Transverse colon (tissue), 4 donors: ENCODE measurements at regions not wholly inside any gene's neighbourhood (a gene's known extent, or its start where the extent isn't known, plus 50 kb on each side); places are given as distances from the start of the nearest gene placed in this dataset.

Experiments used
- DNase-seq: peaks from one replicate; pipeline ENCODE4 v3.0.0-alpha.2; 2019
- H3K27ac ChIP-seq, 4 donors: fragments of 200-600 bp; sonication (generic); 2 replicates each; pipeline ENCODE4 v1.5.1; 2016 to 2018; ENCODE audit warnings: inconsistent platforms in 4 of 4
- H3K27me3 ChIP-seq: fragments of 200-600 bp; sonication (generic); 2 replicates; pipeline ENCODE4 v1.5.1; 2017; ENCODE audit warnings: inconsistent platforms
- H3K36me3 ChIP-seq, 4 donors: fragments of 200-600 bp; sonication (generic); 2 replicates each; pipeline ENCODE4 v1.5.1; 2017 to 2019; ENCODE audit warnings: inconsistent platforms in 4 of 4
- H3K4me1 ChIP-seq, 4 donors: fragments of 200-600 bp; sonication (generic); 2 replicates each; pipeline ENCODE4 v1.5.1; 2017 to 2020; ENCODE audit warnings: inconsistent platforms in 4 of 4
- H3K4me3 ChIP-seq, 4 donors: fragments of 200-600 bp; sonication (generic); 1 replicate in 1 of 4; 2 replicates in 3 of 4; pipeline versions ENCODE4 v1.5.1 to v1.6.1; 2017 to 2019; ENCODE audit warnings: inconsistent platforms in 4 of 4
- H3K9me3 ChIP-seq, 2 donors: fragments of 200-600 bp; sonication (generic); 2 replicates each; pipeline ENCODE4 v1.5.1; 2017 to 2019; ENCODE audit warnings: inconsistent platforms in 2 of 2
- EP300 ChIP-seq: sonication (generic); formaldehyde crosslinking; IDR thresholded peaks from one replicate; pipeline ENCODE4 v1.6.1; 2017; ENCODE audit warnings: antibody characterized with exemption, low read depth
- POLR2A ChIP-seq: fragments of 450-650 bp; IDR thresholded peaks from one replicate; pipeline ENCODE4 v1.6.1; 2016; ENCODE audit warnings: antibody characterized with exemption, mild to moderate bottlenecking, moderate library complexity
- POLR2AphosphoS5 ChIP-seq, 3 donors: sonication (generic); formaldehyde crosslinking; IDR thresholded peaks; one replicate each; pipeline ENCODE4 v1.6.1; 2016; ENCODE audit warnings: antibody characterized with exemption in 3 of 3
- WGBS, 2 donors: methylation state at CpG; one replicate each; pipeline ENCODE4 v1.1.5; 2018; ENCODE audit warnings: low coverage in 1 of 2; 5-methylcytosine and 5-hydroxymethylcytosine counted together
- in situ Hi-C, 4 donors: fragments of 200-750 bp; cut with MboI; loops; one replicate each; pipeline versions ENCODE4 v1.15.0 to v1.15.1; 2017; ENCODE audit warnings: low sequenced_read_pairs in 3 of 4, low pct_ligation_motif_present in 1 of 4, low pct_unique_long_range_greater_than_20kb in 1 of 4
- intact Hi-C: fragments of 100-400 bp; cut with DNase I; formaldehyde crosslinking; loops from one replicate; pipeline ENCODE4 v1.15.1; 2023; ENCODE audit warnings: low total_unique reads
- TF ChIP-seq, protein P1 (sequence below), 5 experiments: fragments of 200-600 bp in 3 of 5; fragments of 450-650 bp in 2 of 5; sonication (generic) in 3 of 5; IDR thresholded peaks; 1 replicate in 2 of 5; 2 replicates in 3 of 5; pipeline ENCODE4 v1.5.1; 2016 to 2017; ENCODE audit warnings: antibody characterized with exemption in 5 of 5, inconsistent platforms in 3 of 5, mild to moderate bottlenecking in 2 of 5, moderate library complexity in 1 of 5

DNA sequence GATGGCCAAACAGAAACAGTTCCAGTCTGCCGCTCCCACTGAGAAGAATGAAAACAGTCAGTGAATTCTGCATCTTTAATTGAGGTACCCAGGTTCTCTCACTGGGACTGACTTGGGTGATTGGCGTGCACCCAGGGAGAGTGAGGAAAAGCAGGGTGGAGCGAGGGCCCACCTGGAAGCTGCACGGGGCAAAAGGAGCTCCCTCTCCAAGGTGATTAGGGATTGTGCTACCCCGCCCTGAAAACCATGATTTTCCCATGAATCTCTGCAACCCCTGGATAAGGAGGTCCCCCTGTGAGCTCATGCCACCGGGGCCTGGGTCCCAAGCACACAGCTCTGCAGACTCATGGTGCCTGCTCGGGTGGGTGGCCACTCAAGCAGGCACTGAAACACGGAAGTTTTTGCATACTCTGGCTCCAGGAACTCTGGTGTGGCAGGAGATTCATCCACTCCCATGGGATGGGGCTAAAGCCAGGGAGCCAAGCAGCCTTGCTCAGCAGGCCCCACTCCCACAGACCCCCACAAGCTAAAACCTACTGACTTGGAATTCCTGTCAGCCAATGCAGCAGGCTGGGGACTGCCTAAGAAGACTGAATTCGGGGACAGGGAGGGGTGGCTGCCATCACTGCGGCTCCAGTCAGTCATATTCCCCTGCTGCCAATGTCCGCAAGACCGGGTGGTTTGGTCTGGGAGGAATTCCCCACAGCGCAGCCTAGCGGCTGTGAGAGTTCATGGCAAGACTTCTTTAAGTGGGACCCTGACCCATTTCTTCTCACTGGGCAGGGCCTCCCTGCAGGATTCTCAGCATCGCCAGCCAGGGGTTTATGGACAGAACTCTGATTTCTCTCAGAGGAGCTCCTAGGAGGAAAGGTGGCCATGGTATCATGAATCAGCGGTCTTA, 652.2 kb upstream of the RGMB start:
- in situ Hi-C loops, result no loop called here
- Histone ChIP-seq H3K27ac (no peak overlapping the region), H3K9me3 (no peaks in the 10 kb centered on the region), H3K27me3 (no peaks in the 10 kb centered on the region), H3K4me3 (no peak overlapping the region), H3K4me1 (no peaks in the 10 kb centered on the region), H3K36me3 (no peaks in the 10 kb centered on the region)
- intact Hi-C loops, result no loop called here
- TF ChIP-seq POLR2AphosphoS5 (IDR thresholded peaks at IDR 0.05) (no peak), POLR2A (no peak), EP300 (no peak)
- TF ChIP-seq, protein P1, sequence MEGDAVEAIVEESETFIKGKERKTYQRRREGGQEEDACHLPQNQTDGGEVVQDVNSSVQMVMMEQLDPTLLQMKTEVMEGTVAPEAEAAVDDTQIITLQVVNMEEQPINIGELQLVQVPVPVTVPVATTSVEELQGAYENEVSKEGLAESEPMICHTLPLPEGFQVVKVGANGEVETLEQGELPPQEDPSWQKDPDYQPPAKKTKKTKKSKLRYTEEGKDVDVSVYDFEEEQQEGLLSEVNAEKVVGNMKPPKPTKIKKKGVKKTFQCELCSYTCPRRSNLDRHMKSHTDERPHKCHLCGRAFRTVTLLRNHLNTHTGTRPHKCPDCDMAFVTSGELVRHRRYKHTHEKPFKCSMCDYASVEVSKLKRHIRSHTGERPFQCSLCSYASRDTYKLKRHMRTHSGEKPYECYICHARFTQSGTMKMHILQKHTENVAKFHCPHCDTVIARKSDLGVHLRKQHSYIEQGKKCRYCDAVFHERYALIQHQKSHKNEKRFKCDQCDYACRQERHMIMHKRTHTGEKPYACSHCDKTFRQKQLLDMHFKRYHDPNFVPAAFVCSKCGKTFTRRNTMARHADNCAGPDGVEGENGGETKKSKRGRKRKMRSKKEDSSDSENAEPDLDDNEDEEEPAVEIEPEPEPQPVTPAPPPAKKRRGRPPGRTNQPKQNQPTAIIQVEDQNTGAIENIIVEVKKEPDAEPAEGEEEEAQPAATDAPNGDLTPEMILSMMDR (IDR thresholded peaks at IDR 0.05), result no peak
- DNase-seq, result no peak
- 60 to 94% methylated on average over 1 to 16 of the region's 16 CpGs for WGBS, 2 donors

DNA sequence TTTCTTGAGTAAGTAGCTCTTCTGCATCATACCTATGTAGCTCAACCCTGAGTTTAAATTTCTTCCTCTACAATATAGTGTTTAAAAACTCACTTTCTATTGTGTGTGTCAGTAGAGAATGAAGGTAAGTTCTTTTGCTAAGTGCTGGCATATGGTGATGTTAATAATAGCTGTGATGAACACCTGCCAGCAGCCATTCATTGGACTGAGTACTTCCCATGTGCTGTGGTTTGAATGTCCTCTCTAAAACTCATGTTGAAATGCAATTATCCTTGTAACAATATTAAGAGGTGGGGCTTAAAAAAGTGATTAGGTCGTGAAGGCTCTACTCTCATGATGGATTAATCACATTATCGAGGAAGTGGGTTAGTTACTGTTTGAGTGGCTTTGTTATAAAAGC, 645.2 kb upstream of the RGMB start:
- in situ Hi-C loops (no loop called here), intact Hi-C loops (no loop called here)
- Histone ChIP-seq H3K4me3 (no peak overlapping the region), H3K36me3 (no peaks in the 10 kb centered on the region), H3K27me3 (no peaks in the 10 kb centered on the region), H3K4me1 (no peaks in the 10 kb centered on the region), H3K27ac (no peak overlapping the region), H3K9me3 (no peaks in the 10 kb centered on the region)
- no peak for DNase-seq
- TF ChIP-seq EP300 (no peak), POLR2AphosphoS5 (IDR thresholded peaks at IDR 0.05) (no peak), POLR2A (no peak)
- TF ChIP-seq, protein P1 (IDR thresholded peaks at IDR 0.05), result no peak
- 73% methylated on average over 2 of the region's 2 CpGs; no CpG with 5 or more reads in 1 of the 2 donors for WGBS, 2 donors

- no peaks in the 10 kb centered on the region for H3K4me1 ChIP-seq
- intact Hi-C loops, result no loop called here
- TF ChIP-seq EP300 (no peak), POLR2AphosphoS5 (IDR thresholded peaks at IDR 0.05) (no peak), POLR2A (no peak)
- TF ChIP-seq, protein P1 (IDR thresholded peaks at IDR 0.05), result no peak
- no peaks in the 10 kb centered on the region for H3K9me3 ChIP-seq
- in situ Hi-C loops, result no loop called here
- H3K27ac ChIP-seq, result no peak overlapping the region
- DNase-seq, result no peak
- H3K4me3 ChIP-seq, result no peak overlapping the region
- H3K36me3 ChIP-seq, result no peaks in the 10 kb centered on the region
- H3K27me3 ChIP-seq, result no peaks in the 10 kb centered on the region
- 77 to 92% methylated on average over 2 of the region's 2 CpGs for WGBS, 2 donors
These were observed 644.6 kb upstream of the RGMB start for GRCh38 chr5:98128846-98129245.

GRCh38 chr5:98130261-98131035, 643.0 kb upstream of the RGMB start:
- in situ Hi-C loops (no loop called here), intact Hi-C loops (no loop called here)
- H3K4me3 ChIP-seq, result no peak overlapping the region
- H3K36me3 ChIP-seq, result no peaks in the 10 kb centered on the region
- no peak for DNase-seq
- H3K27me3 ChIP-seq, result no peaks in the 10 kb centered on the region
- H3K27ac ChIP-seq, result no peak overlapping the region
- no peaks in the 10 kb centered on the region for H3K4me1 ChIP-seq
- H3K9me3 ChIP-seq, result no peaks in the 10 kb centered on the region
- 86 to 88% methylated on average over 4 to 5 of the region's 5 CpGs for WGBS, 2 donors
- TF ChIP-seq POLR2AphosphoS5 (IDR thresholded peaks at IDR 0.05), result no peak
- TF ChIP-seq, protein P1 (IDR thresholded peaks at IDR 0.05), result no peak
